ENCODE measurements at regions not wholly inside any gene's neighbourhood (a gene's known extent, or its start where the extent isn't known, plus 50 kb on each side); places are given as distances from the start of the nearest gene placed in this dataset.

DNA sequence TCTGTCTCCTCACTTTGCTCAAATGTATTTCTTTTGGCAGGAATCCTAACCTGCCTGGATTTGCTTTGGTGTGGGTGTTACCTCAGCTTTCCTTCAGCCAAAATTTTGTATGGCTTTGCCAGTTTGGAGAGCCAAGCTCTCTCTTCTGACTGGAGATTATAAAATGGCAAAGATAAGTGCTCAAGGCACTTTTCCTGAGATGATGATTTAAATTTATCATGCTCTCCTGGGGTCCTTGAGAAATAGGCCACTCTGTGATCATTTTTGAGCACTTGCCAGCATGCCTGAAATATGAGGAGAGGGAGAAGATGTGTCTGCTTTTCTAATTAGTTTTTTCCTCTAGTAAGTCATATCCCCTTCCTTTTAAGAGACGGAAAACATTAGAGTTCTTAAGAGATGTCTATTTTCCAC lies 683.0 kb downstream of the SLC4A3 start:
- TF ChIP-seq, protein P1, sequence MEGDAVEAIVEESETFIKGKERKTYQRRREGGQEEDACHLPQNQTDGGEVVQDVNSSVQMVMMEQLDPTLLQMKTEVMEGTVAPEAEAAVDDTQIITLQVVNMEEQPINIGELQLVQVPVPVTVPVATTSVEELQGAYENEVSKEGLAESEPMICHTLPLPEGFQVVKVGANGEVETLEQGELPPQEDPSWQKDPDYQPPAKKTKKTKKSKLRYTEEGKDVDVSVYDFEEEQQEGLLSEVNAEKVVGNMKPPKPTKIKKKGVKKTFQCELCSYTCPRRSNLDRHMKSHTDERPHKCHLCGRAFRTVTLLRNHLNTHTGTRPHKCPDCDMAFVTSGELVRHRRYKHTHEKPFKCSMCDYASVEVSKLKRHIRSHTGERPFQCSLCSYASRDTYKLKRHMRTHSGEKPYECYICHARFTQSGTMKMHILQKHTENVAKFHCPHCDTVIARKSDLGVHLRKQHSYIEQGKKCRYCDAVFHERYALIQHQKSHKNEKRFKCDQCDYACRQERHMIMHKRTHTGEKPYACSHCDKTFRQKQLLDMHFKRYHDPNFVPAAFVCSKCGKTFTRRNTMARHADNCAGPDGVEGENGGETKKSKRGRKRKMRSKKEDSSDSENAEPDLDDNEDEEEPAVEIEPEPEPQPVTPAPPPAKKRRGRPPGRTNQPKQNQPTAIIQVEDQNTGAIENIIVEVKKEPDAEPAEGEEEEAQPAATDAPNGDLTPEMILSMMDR (conservative IDR thresholded peaks at IDR 0.05; ENCODE audit: low read depth, low read length) = no peak
- TF ChIP-seq EZH2 (IDR thresholded peaks at IDR 0.05; ENCODE audit: low read length, unreplicated experiment) (no peak), EZH2phosphoT487 (IDR thresholded peaks at IDR 0.05; ENCODE audit: borderline replicate concordance, low read length) (no peak)
